Esophagus squamous epithelium (tissue), 5 donors: ENCODE measurements at regions not wholly inside any gene's neighbourhood (a gene's known extent, or its start where the extent isn't known, plus 50 kb on each side); places are given as distances from the start of the nearest gene placed in this dataset.

Experiments used
- DNase-seq: peaks from one replicate; lab custom pipeline; 2025; lab: John Stamatoyannopoulos, UW
- H3K27ac ChIP-seq, 4 donors: fragments of 200-600 bp; sonication (generic); one replicate each; pipeline ENCODE4 v1.5.1; 2016 to 2019; ENCODE audit warnings: mild to moderate bottlenecking in 1 of 4
- H3K27me3 ChIP-seq, 4 donors: fragments of 200-600 bp; sonication (generic); 1 replicate in 3 of 4; 2 replicates in 1 of 4; pipeline versions ENCODE4 v1.5.1 to v1.6.0; 2017 to 2021; ENCODE audit warnings: antibody characterized with exemption in 1 of 4
- H3K36me3 ChIP-seq, 3 donors: fragments of 200-600 bp; sonication (generic); one replicate each; pipeline ENCODE4 v1.5.1; 2016 to 2019
- H3K4me1 ChIP-seq, 3 donors: fragments of 200-600 bp; sonication (generic); one replicate each; pipeline ENCODE4 v1.5.1; 2017 to 2019
- H3K4me3 ChIP-seq, 4 donors: fragments of 200-600 bp; sonication (generic); 1 replicate in 3 of 4; 2 replicates in 1 of 4; pipeline ENCODE4 v1.5.1; 2016 to 2019; ENCODE audit warnings: mild to moderate bottlenecking in 2 of 4, moderate library complexity in 1 of 4
- H3K9me3 ChIP-seq, 3 donors: fragments of 200-600 bp; sonication (generic); one replicate each; pipeline ENCODE4 v1.5.1; 2016 to 2019
- CTCF ChIP-seq, 6 experiments: fragments of 450-650 bp in 4 of 6; fragments of 200-600 bp in 2 of 6; sonication (generic) in 2 of 6; IDR thresholded peaks; one replicate each; pipeline ENCODE4 v1.5.1; 2016 to 2019; ENCODE audit warnings: antibody characterized with exemption in 6 of 6, mild to moderate bottlenecking in 4 of 6, moderate library complexity in 4 of 6
- POLR2A ChIP-seq, 4 donors: fragments of 450-650 bp; IDR thresholded peaks; one replicate each; pipeline ENCODE4 v1.6.1; 2017; ENCODE audit warnings: antibody characterized with exemption in 4 of 4, mild to moderate bottlenecking in 4 of 4, moderate library complexity in 3 of 4
- WGBS, 2 donors: methylation state at CpG; one replicate each; pipeline ENCODE4 v1.1.5; 2018; 5-methylcytosine and 5-hydroxymethylcytosine counted together
- intact Hi-C: fragments of 100-400 bp; cut with DNase I; formaldehyde crosslinking; loops from one replicate; pipeline ENCODE4 v1.15.0; 2022
- donor health status: DM: yes; HTN: yes; CAD: no.

- no peak for TF ChIP-seq POLR2A (IDR thresholded peaks at IDR 0.05)
- TF ChIP-seq CTCF (IDR thresholded peaks at IDR 0.05): no peak
- intact Hi-C loops: no loop called here
- H3K4me3 ChIP-seq: no peak overlapping the region
- DNase-seq: no peak
- 69 to 80% methylated on average over 6 of the region's 6 CpGs for WGBS, 2 donors
- peaks cover 0 to 5% (median 0%) of the 10 kb centered on the region in 3 donors for H3K4me1 ChIP-seq
- no peaks in the 10 kb centered on the region for H3K9me3 ChIP-seq
- H3K36me3 ChIP-seq: no peaks in the 10 kb centered on the region
- H3K27me3 ChIP-seq: no peaks in the 10 kb centered on the region
- H3K27ac ChIP-seq: no peak overlapping the region
Measured at GRCh38 chr4:181752516-181752915, 490.7 kb upstream of the TENM3 start.

DNA sequence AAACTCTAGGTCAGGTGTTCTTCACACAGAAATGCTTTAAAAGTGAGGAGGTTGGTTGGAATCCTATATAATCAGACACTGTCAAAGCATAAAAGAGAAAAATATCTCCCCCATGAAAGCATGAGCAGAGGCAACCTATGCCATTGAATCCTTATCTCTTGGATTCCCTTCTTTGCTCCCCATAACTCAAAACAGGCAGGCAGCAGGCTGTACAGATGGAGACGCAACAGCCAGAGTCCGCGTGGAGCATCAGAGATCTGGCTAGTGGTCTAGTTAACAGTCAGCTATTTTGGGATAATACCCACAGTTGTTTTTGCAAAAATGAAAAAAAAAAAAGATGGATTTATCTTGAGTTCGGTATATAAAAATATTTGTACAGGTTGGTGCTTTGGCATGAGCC is 490.0 kb upstream of the TENM3 start:
- Histone ChIP-seq H3K27ac (no peak overlapping the region), H3K4me1 (peaks cover 0 to 5% (median 0%) of the 10 kb centered on the region in 3 donors), H3K27me3 (no peaks in the 10 kb centered on the region), H3K4me3 (no peak overlapping the region), H3K9me3 (no peaks in the 10 kb centered on the region), H3K36me3 (no peaks in the 10 kb centered on the region)
- no peak for DNase-seq
- TF ChIP-seq POLR2A (IDR thresholded peaks at IDR 0.05) (no peak), CTCF (IDR thresholded peaks at IDR 0.05) (no peak)
- 76% methylated on average over 3 to 4 of the region's 4 CpGs for WGBS, 2 donors
- intact Hi-C loops: no loop called here

GRCh38 chr4:181755846-181756245 is 487.4 kb upstream of the TENM3 start:
- TF ChIP-seq CTCF (IDR thresholded peaks at IDR 0.05) (no peak), POLR2A (IDR thresholded peaks at IDR 0.05) (no peak)
- no peak overlapping the region for H3K4me3 ChIP-seq
- intact Hi-C loops: no loop called here
- H3K27ac ChIP-seq: no peak overlapping the region
- no peaks in the 10 kb centered on the region for H3K9me3 ChIP-seq
- peaks cover 0 to 5% (median 0%) of the 10 kb centered on the region in 3 donors for H3K4me1 ChIP-seq
- WGBS, 2 donors: 67 to 69% methylated on average over 5 of the region's 5 CpGs
- no peaks in the 10 kb centered on the region for H3K36me3 ChIP-seq
- no peak for DNase-seq
- no peaks in the 10 kb centered on the region for H3K27me3 ChIP-seq

DNA sequence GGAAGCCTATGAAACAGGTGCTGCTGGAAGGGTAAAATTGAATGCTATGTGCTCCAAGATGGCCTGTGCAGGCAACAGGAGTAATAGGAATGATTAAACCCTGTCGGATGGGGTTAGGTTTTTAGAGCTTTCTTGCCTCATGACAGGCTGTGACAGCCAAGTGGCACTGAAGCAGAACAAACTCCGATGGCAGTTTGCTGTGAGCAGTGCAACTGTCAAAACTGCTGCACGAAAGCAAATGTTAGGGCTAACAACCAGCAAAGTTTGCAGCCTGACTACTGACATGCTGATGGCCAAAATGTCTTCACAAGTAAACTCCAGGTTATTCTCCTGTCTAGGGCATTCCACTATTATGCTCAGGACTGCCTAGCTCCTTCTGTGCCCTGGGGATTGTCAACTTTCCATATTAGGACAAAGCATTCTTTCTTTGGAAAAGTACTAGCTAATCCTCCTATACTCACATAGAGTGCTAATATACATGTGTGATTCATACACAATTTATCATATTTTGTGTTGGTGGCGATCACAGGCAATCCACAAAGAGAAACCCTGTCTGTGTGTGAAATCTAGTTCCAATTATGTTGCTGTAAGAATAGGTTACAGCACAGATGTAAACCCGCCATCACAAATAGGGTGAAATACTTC is 486.6 kb upstream of the TENM3 start:
- TF ChIP-seq CTCF (IDR thresholded peaks at IDR 0.05) (no peak), POLR2A (IDR thresholded peaks at IDR 0.05) (no peak)
- Histone ChIP-seq H3K9me3 (no peaks in the 10 kb centered on the region), H3K4me3 (no peak overlapping the region), H3K27me3 (no peaks in the 10 kb centered on the region), H3K36me3 (no peaks in the 10 kb centered on the region), H3K27ac (no peak overlapping the region), H3K4me1 (peaks cover 0 to 5% (median 0%) of the 10 kb centered on the region in 3 donors)
- intact Hi-C loops: no loop called here
- no peak for DNase-seq
- WGBS, 2 donors: 33 to 36% methylated on average over 5 of the region's 5 CpGs

DNA sequence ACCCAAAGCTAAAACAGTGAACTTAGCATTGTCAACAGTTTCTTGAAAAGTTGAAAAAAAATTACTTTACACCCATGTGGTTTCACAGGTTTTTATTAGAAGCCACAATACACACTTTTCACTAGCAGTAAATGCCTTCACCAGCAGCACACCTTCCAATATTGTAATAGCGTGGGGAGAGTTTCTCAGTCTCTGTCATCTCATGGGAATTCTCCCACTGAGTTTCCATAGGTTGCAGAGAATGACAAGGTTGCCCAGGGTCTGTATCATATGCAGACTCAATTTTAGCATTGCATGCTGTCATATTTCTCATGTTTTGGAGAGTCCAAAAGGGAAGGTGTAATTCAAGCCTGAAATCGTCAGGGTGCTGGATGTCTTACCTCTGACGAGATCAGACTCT is 486.1 kb upstream of the TENM3 start:
- 73 to 76% methylated on average over 3 of the region's 3 CpGs for WGBS, 2 donors
- no peak overlapping the region for H3K4me3 ChIP-seq
- H3K36me3 ChIP-seq: no peaks in the 10 kb centered on the region
- TF ChIP-seq POLR2A (IDR thresholded peaks at IDR 0.05): no peak
- no peak for TF ChIP-seq CTCF (IDR thresholded peaks at IDR 0.05)
- no peak overlapping the region for H3K27ac ChIP-seq
- no peaks in the 10 kb centered on the region for H3K27me3 ChIP-seq
- intact Hi-C loops: no loop called here
- H3K9me3 ChIP-seq: no peaks in the 10 kb centered on the region
- peaks cover 0 to 5% (median 0%) of the 10 kb centered on the region in 3 donors for H3K4me1 ChIP-seq
- no peak for DNase-seq
